ENCODE measurements at regions not wholly inside any gene's neighbourhood (a gene's known extent, or its start where the extent isn't known, plus 50 kb on each side); places are given as distances from the start of the nearest gene placed in this dataset.

GRCh38 chr6:48176645-48177308 is 65.8 kb upstream of the PTCHD4 start:
- Mint-ChIP-seq H3K4me1 (ENCODE audit: unreplicated experiment) (no peaks in the 10 kb centered on the region), H3K27ac (ENCODE audit: unreplicated experiment) (no peak overlapping the region), H3K27me3 (ENCODE audit: unreplicated experiment) (no peaks in the 10 kb centered on the region), H3K4me3 (ENCODE audit: unreplicated experiment) (no peak overlapping the region), H3K9me3 (ENCODE audit: unreplicated experiment) (no peaks in the 10 kb centered on the region), H3K36me3 (ENCODE audit: low read depth, unreplicated experiment) (no peaks in the 10 kb centered on the region)
- TF ChIP-seq CTCF (IDR thresholded peaks at IDR 0.05; ENCODE audit: unreplicated experiment): no peak
- DNase-seq (ENCODE audit: low spot score): no peak

- no peaks in the 10 kb centered on the region for H3K9me3 Mint-ChIP-seq (ENCODE audit: unreplicated experiment)
- peaks cover 3% of the 10 kb centered on the region for H3K4me1 Mint-ChIP-seq (ENCODE audit: unreplicated experiment)
- H3K27me3 Mint-ChIP-seq (ENCODE audit: unreplicated experiment): no peaks in the 10 kb centered on the region
- no peak for TF ChIP-seq CTCF (IDR thresholded peaks at IDR 0.05; ENCODE audit: unreplicated experiment)
- H3K27ac Mint-ChIP-seq (ENCODE audit: unreplicated experiment): no peak overlapping the region
- no peak overlapping the region for H3K4me3 Mint-ChIP-seq (ENCODE audit: unreplicated experiment)
- DNase-seq (ENCODE audit: low spot score): no peak
- H3K36me3 Mint-ChIP-seq (ENCODE audit: low read depth, unreplicated experiment): no peaks in the 10 kb centered on the region
Observed at GRCh38 chr6:48169635-48170034, 58.6 kb upstream of the PTCHD4 start.
